SK-N-SH treated with all-trans-retinoic acid at 6 μM for 48 hours (cell line): ENCODE measurements at regions not wholly inside any gene's neighbourhood (a gene's known extent, or its start where the extent isn't known, plus 50 kb on each side); places are given as distances from the start of the nearest gene placed in this dataset.

Experiments
- ESRRG ChIP-seq: fragments of 250-450 bp; sonication (Bioruptor Pico); IDR thresholded peaks from 2 replicates; pipeline ENCODE4 v1.6.1; 2021; ENCODE audit warnings: mild to moderate bottlenecking
- GLIS3 ChIP-seq: fragments of 250-450 bp; sonication (Bioruptor Pico); IDR thresholded peaks from 2 replicates; pipeline ENCODE4 v1.5.0; 2020; ENCODE audit warnings: mild to moderate bottlenecking, moderate library complexity
- OSR1 ChIP-seq: fragments of 250-450 bp; sonication (Bioruptor Pico); IDR thresholded peaks from 2 replicates; pipeline ENCODE4 v1.8.0; 2022; ENCODE audit warnings: moderate library complexity, mild to moderate bottlenecking, inconsistent platforms
- RARB ChIP-seq: fragments of 250-450 bp; sonication (Bioruptor Pico); IDR thresholded peaks from 2 replicates; pipeline ENCODE4 v1.8.0; 2021; ENCODE audit warnings: mild to moderate bottlenecking, moderate library complexity
- ZC3H10 ChIP-seq: fragments of 250-450 bp; sonication (Bioruptor Pico); IDR thresholded peaks from 2 replicates; pipeline ENCODE4 v1.5.1; 2021; ENCODE audit warnings: mild to moderate bottlenecking, moderate library complexity
- ZFP3 ChIP-seq: fragments of 250-450 bp; sonication (Bioruptor Pico); IDR thresholded peaks from 2 replicates; pipeline ENCODE4 v1.5.0; 2020; ENCODE audit warnings: mild to moderate bottlenecking, moderate library complexity
- ZNF565 ChIP-seq: fragments of 450-650 bp; formaldehyde crosslinking; conservative IDR thresholded peaks from 2 replicates; pipeline ENCODE4 v1.5.0; 2020; ENCODE audit warnings: low read depth, mild to moderate bottlenecking, moderate library complexity
- ZNF70 ChIP-seq: fragments of 450-650 bp; formaldehyde crosslinking; IDR thresholded peaks from 2 replicates; pipeline ENCODE4 v1.5.0; 2020; ENCODE audit warnings: mild to moderate bottlenecking, moderate library complexity
- ZNF8 ChIP-seq: fragments of 450-650 bp; formaldehyde crosslinking; IDR thresholded peaks from 2 replicates; pipeline ENCODE4 v1.5.0; 2020; ENCODE audit warnings: mild to moderate bottlenecking, moderate library complexity

DNA sequence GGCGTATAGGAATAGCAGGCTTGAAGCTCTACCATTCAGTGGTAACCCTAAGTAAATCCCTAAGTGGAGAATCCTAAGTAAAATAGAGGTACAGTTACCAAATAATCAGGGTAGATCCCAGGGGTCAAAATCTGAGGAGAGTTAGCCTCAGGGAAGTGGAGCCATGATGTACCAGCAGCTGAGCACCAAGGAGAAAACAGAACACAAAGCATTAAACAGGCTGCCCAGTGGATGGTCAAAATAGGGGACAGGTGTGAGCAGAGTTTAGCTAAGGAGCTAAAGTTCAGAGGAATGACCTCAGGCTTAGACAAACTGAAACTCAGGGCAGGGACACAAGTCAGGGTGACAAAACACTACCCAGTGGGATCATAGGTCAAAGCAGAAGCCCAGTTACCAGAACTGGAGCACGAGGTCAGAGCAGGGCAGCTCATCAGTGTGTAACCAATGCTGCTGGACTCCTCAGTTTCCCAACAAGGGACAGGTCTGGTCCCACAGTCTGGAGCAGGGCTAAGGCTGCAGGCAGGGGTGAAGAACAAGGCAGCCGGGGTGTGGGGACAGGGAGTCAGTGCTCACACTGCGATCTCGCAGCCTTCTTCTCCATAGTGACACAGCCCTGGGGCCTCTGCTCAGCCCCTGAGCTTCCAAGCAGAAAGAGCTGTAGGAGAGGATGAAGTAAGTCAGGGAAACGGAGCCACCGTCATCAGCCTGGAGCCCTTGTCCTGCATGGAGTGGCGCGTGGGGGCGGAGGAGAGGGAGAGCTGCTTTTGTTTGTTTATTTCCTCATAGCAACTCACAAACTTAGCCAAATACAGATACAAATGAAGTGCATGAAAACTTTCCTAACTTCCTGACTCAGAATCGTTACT lies 264.0 kb downstream of the MREG start:
- TF ChIP-seq ZNF8 (CRISPR knock-in tag) (no peak), ZC3H10 (CRISPR knock-in tag) (no peak), RARB (CRISPR knock-in tag) (no peak), GLIS3 (CRISPR knock-in tag) (no peak), ZNF565 (CRISPR knock-in tag) (no peak), OSR1 (CRISPR knock-in tag) (no peak), ESRRG (CRISPR knock-in tag) (no peak), ZNF70 (no peak), ZFP3 (CRISPR knock-in tag) (no peak)
